WTC11 (cell line): ENCODE measurements at regions not wholly inside any gene's neighbourhood (a gene's known extent, or its start where the extent isn't known, plus 50 kb on each side); places are given as distances from the start of the nearest gene placed in this dataset.

ENCODE experiments used
- ATAC-seq: fragments of 200-7000 bp; cut with Tn5 transposase; 2 replicates; pipeline ENCODE4 v1.10.0; 2021; ENCODE audit warnings: mild to moderate bottlenecking, moderate library complexity
- CTCF ChIA-PET: fragments of 300-600 bp; sonication (Branson Sonifier 250); formaldehyde crosslinking; loops from one replicate; lab custom pipeline; 2021; ENCODE audit warnings: antibody characterized with exemption; lab: Charles Lee
- POLR2A ChIA-PET: fragments of 350-600 bp; sonication (Branson Sonifier 250); formaldehyde crosslinking; loops from one replicate; lab custom pipeline; 2021; ENCODE audit warnings: antibody characterized with exemption; lab: Charles Lee
- DNase-seq: peaks from one replicate; pipeline ENCODE4 v3.0.0; 2021; ENCODE audit warnings: low spot score
- H3K27ac Mint-ChIP-seq: 2 replicates; pipeline ENCODE4 v1.8.0; 2021; ENCODE audit warnings: mixed read lengths
- H3K27me3 Mint-ChIP-seq: 2 replicates; pipeline ENCODE4 v1.8.0; 2021; ENCODE audit warnings: low read depth, mild to moderate bottlenecking, moderate library complexity, mixed read lengths
- H3K36me3 Mint-ChIP-seq: 2 replicates; pipeline ENCODE4 v1.8.0; 2021; ENCODE audit warnings: mixed read lengths
- H3K4me1 Mint-ChIP-seq: 2 replicates; pipeline ENCODE4 v1.8.0; 2022; ENCODE audit warnings: mixed read lengths
- H3K4me3 Mint-ChIP-seq: 2 replicates; pipeline ENCODE4 v1.8.0; 2021; ENCODE audit warnings: mild to moderate bottlenecking, moderate library complexity, mixed read lengths
- H3K9me3 Mint-ChIP-seq: 2 replicates; pipeline ENCODE4 v1.8.0; 2021; ENCODE audit warnings: mixed read lengths
- ARID4B ChIP-seq: sonication (generic); formaldehyde crosslinking; IDR thresholded peaks from 2 replicates; pipeline ENCODE4 v1.8.0; 2023; ENCODE audit warnings: missing genetic modification reagents, mild to moderate bottlenecking, borderline replicate concordance
- ATF6 ChIP-seq: sonication (generic); formaldehyde crosslinking; IDR thresholded peaks from 2 replicates; pipeline ENCODE4 v1.8.1; 2023; ENCODE audit warnings: mild to moderate bottlenecking, missing genetic modification reagents
- EMX1 ChIP-seq: fragments of 250-450 bp; sonication (Bioruptor Pico); IDR thresholded peaks from 2 replicates; pipeline ENCODE4 v1.8.0; 2021; ENCODE audit warnings: mild to moderate bottlenecking
- FOXP1 ChIP-seq: sonication (generic); formaldehyde crosslinking; IDR thresholded peaks from 2 replicates; pipeline ENCODE4 v1.8.0; 2022; ENCODE audit warnings: missing genetic modification reagents, mild to moderate bottlenecking, moderate library complexity, borderline replicate concordance
- HMGXB4 ChIP-seq: sonication (generic); formaldehyde crosslinking; IDR thresholded peaks from 2 replicates; pipeline ENCODE4 v1.8.1; 2023; ENCODE audit warnings: mild to moderate bottlenecking, moderate library complexity, missing genetic modification reagents
- NFE2L1 ChIP-seq: sonication (generic); formaldehyde crosslinking; IDR thresholded peaks from 2 replicates; pipeline ENCODE4 v1.8.1; 2023; ENCODE audit warnings: missing genetic modification reagents
- NR1H2 ChIP-seq: sonication (generic); formaldehyde crosslinking; IDR thresholded peaks from 2 replicates; pipeline ENCODE4 v1.9.0; 2021; ENCODE audit warnings: mild to moderate bottlenecking, moderate library complexity, missing genetic modification reagents
- PREB ChIP-seq: sonication (generic); formaldehyde crosslinking; IDR thresholded peaks from 2 replicates; pipeline ENCODE4 v1.8.1; 2022; ENCODE audit warnings: mild to moderate bottlenecking, missing genetic modification reagents, moderate library complexity, borderline replicate concordance
- SMAD3 ChIP-seq: sonication (generic); formaldehyde crosslinking; IDR thresholded peaks from 2 replicates; pipeline ENCODE4 v1.8.0; 2022; ENCODE audit warnings: missing genetic modification reagents, mild to moderate bottlenecking, borderline replicate concordance
- TCF7 ChIP-seq: sonication (generic); formaldehyde crosslinking; IDR thresholded peaks from 2 replicates; pipeline ENCODE4 v1.8.0; 2022; ENCODE audit warnings: mild to moderate bottlenecking, low read depth, missing genetic modification reagents, moderate library complexity
- ZNF138 ChIP-seq: sonication (generic); formaldehyde crosslinking; conservative IDR thresholded peaks from 2 replicates; pipeline ENCODE4 v1.8.1; 2022; ENCODE audit warnings: mild to moderate bottlenecking, moderate library complexity, missing genetic modification reagents
- ZNF232 ChIP-seq: sonication (generic); formaldehyde crosslinking; IDR thresholded peaks from 2 replicates; pipeline ENCODE4 v1.8.0; 2022; ENCODE audit warnings: mild to moderate bottlenecking, missing genetic modification reagents
- ZNF416 ChIP-seq: fragments of 250-450 bp; sonication (Bioruptor Pico); IDR thresholded peaks from 2 replicates; pipeline ENCODE4 v1.9.0; 2021; ENCODE audit warnings: mild to moderate bottlenecking, inconsistent platforms
- ZNF423 ChIP-seq: fragments of 250-450 bp; sonication (Bioruptor Pico); IDR thresholded peaks from 2 replicates; pipeline ENCODE4 v2.1.2; 2022; ENCODE audit warnings: mild to moderate bottlenecking, moderate library complexity
- ZNF532 ChIP-seq: fragments of 250-450 bp; sonication (Bioruptor Pico); IDR thresholded peaks from 2 replicates; pipeline ENCODE4 v1.9.0; 2021; ENCODE audit warnings: mild to moderate bottlenecking, borderline replicate concordance
- ZNF671 ChIP-seq: fragments of 250-450 bp; sonication (Bioruptor Pico); IDR thresholded peaks from 2 replicates; pipeline ENCODE4 v1.8.0; 2021; ENCODE audit warnings: mild to moderate bottlenecking

- POLR2A ChIA-PET, result no interaction called here
- Mint-ChIP-seq H3K9me3 (peaks cover 20% of the 10 kb centered on the region), H3K4me3 (no peak overlapping the region), H3K27me3 (no peaks in the 10 kb centered on the region), H3K4me1 (peaks cover 7% of the 10 kb centered on the region), H3K27ac (no peak overlapping the region), H3K36me3 (peaks cover 4% of the 10 kb centered on the region)
- no peak for ATAC-seq
- DNase-seq, result no peak
- TF ChIP-seq ATF6 (CRISPR knock-in tag), result no peak
- TF ChIP-seq EMX1 (CRISPR knock-in tag), result no peak
- no peak for TF ChIP-seq SMAD3
- no peak for TF ChIP-seq ZNF423 (CRISPR knock-in tag)
- no peak for TF ChIP-seq PREB (CRISPR knock-in tag)
- no peak for TF ChIP-seq NR1H2 (CRISPR knock-in tag)
- TF ChIP-seq TCF7, result no peak
- no peak for TF ChIP-seq ZNF671 (CRISPR knock-in tag)
- TF ChIP-seq ZNF416, result no peak
- TF ChIP-seq HMGXB4 (CRISPR knock-in tag), result no peak
- no peak for TF ChIP-seq ARID4B (CRISPR knock-in tag)
- no peak for TF ChIP-seq FOXP1 (CRISPR knock-in tag)
- TF ChIP-seq ZNF232, result no peak
- TF ChIP-seq ZNF138 (CRISPR knock-in tag), result no peak
- no peak for TF ChIP-seq NFE2L1 (CRISPR knock-in tag)
- CTCF ChIA-PET, result no interaction called here
These were observed 1074.7 kb downstream of the CDH11 start for GRCh38 chr16:64047207-64047606.

GRCh38 chr16:64035337-64035736 lies 1086.5 kb downstream of the CDH11 start:
- H3K9me3 Mint-ChIP-seq, result peaks cover 42% of the 10 kb centered on the region
- DNase-seq (no peak), ATAC-seq (no peak)
- peaks cover 9% of the 10 kb centered on the region for H3K36me3 Mint-ChIP-seq
- CTCF ChIA-PET, result no interaction called here
- no peaks in the 10 kb centered on the region for H3K27me3 Mint-ChIP-seq
- no peak overlapping the region for H3K4me3 Mint-ChIP-seq
- TF ChIP-seq ZNF532 (CRISPR knock-in tag), result no peak
- no peak overlapping the region for H3K27ac Mint-ChIP-seq
- POLR2A ChIA-PET, result no interaction called here
- peaks cover 17% of the 10 kb centered on the region for H3K4me1 Mint-ChIP-seq
